GM13976 (cell line): ENCODE measurements at regions not wholly inside any gene's neighbourhood (a gene's known extent, or its start where the extent isn't known, plus 50 kb on each side); places are given as distances from the start of the nearest gene placed in this dataset.

Experiments
- DNase-seq: peaks from one replicate; pipeline ENCODE4 v3.0.0; 2012; ENCODE audit warnings: low spot score
- in situ Hi-C: fragments of 300-500 bp; cut with MboI; formaldehyde crosslinking; loops from one replicate; pipeline ENCODE4 v1.12.0; 2022; ENCODE audit warnings: low sequenced_read_pairs, mixed read lengths, inconsistent platforms; ENCODE audit not compliant: unreplicated experiment
- TF ChIP-seq, protein P1 (sequence below): IDR thresholded peaks from 2 replicates; pipeline ENCODE4 v1.5.1; 2012; ENCODE audit warnings: borderline replicate concordance, mild to moderate bottlenecking; ENCODE audit not compliant: insufficient read depth; ENCODE audit errors: extremely low read depth, missing control alignments, control extremely low read depth

DNA sequence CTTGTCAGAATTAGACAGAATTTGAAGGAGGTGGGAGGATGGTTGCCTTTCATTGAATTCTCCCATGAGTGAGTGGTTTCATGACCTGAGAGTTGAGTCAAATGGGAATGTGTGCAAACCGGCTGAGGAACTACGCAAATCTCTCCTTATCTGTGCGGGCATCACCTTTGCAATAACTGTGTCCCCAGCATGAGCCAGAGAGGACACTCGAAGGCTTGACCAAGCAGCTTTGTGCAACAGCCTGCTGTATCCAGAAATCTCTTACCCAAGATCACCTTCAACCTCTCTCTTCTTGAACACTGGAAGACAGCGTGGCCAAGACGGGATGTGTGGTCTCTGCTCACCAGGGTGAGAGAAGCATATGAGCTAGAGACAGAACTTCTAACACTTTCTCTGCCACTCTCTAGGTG lies 93.8 kb upstream of the IKZF1 start:
- in situ Hi-C loops = no loop called here
- TF ChIP-seq, protein P1, sequence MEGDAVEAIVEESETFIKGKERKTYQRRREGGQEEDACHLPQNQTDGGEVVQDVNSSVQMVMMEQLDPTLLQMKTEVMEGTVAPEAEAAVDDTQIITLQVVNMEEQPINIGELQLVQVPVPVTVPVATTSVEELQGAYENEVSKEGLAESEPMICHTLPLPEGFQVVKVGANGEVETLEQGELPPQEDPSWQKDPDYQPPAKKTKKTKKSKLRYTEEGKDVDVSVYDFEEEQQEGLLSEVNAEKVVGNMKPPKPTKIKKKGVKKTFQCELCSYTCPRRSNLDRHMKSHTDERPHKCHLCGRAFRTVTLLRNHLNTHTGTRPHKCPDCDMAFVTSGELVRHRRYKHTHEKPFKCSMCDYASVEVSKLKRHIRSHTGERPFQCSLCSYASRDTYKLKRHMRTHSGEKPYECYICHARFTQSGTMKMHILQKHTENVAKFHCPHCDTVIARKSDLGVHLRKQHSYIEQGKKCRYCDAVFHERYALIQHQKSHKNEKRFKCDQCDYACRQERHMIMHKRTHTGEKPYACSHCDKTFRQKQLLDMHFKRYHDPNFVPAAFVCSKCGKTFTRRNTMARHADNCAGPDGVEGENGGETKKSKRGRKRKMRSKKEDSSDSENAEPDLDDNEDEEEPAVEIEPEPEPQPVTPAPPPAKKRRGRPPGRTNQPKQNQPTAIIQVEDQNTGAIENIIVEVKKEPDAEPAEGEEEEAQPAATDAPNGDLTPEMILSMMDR = no peak
- DNase-seq = peak; percentile 40

DNA sequence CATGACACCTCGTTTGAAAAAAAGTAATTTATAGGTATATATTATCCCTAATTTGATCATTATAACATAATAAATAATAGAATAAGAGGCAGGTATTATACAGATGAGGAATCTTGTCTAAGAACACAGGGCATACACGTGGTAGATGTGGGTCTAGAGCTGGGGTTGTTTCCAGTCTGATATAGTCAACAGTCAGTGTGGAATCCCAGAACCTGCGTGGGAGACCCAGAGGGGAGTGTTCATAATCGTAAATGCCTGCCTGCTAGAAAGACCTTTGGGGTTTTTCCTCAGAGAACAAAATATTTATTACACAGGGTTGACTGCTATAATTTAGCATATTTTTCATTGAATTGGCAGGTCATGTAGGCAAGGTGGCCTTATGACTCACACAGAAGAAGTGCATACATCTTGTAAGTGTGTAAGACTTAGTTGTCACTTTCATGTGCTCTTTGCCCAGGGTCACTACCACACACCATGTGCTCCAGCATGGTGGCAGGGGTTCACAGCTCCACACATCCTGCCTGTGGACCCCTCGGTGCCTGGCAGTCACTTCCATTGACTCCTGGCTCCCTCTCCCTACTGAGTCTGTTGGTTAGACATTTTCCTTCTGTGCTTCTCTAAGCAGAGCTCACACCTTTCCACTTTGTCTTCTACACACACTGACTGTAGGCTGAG lies 94.9 kb upstream of the IKZF1 start:
- TF ChIP-seq, protein P1 = no peak
- in situ Hi-C loops = no loop called here

GRCh38 chr7:50208378-50208982 lies 96.0 kb upstream of the IKZF1 start:
- in situ Hi-C loops = no loop called here

More for the DNA sequence above, 94.9 kb upstream of the IKZF1 start:
- DNase-seq = peak; percentile 7

DNA sequence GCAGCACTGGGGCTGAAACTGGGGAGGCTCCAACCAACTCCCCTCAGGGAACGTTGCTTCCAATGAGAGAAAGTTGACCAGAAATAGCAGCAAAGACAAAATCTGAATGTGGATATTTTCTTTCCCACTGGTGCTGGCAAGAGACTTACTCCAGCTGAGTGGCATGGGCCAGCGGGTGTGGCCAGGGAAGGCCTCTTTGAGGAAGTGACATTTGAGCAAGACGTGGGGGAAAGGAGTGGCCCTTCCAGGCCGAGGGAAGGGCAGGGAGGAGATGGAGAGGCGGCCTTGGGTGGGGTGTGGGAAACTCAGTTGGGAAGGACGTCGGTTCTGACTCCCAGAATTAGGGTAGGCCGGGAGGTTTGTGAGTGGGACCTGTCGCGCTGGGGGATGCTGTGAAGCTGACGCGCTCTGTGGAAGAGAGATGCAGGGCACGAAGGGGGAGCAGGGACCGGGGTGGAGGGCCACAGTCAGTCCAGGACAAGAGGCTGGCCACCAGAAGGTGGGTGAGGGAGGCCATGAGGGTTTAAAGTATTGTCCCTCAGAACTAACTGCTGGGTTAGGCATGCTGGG lies 96.7 kb upstream of the IKZF1 start:
- peak; percentile 9 for DNase-seq
- TF ChIP-seq, protein P1 = no peak
- in situ Hi-C loops = no loop called here

More at GRCh38 chr7:50208378-50208982, 96.0 kb upstream of the IKZF1 start:
- peak; percentile 28 for DNase-seq
- TF ChIP-seq, protein P1 = no peak

DNA sequence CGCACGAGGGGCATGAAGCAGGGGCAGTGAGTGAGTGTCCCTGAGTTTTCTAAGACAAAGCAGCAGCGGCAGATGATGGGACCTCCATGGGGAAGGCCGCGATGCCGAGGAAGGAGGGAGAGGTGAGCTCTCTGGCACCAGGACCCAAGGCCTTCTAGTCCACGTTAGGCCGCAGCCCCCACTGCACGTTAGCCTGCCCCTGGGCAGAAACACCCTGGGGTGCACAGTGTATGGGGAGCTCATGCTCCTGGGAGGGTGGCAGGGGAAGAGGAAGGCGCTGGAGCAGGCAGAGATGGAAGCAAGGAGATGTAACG lies 97.3 kb upstream of the IKZF1 start:
- TF ChIP-seq, protein P1 = no peak
- peak; percentile 17 for DNase-seq
- in situ Hi-C loops = no loop called here

- TF ChIP-seq, protein P1 = no peak
- no peak for DNase-seq
- in situ Hi-C loops = no loop called here
Measured at GRCh38 chr7:50206453-50207250, 97.9 kb upstream of the IKZF1 start.
